K562 (cell line): ENCODE measurements at regions not wholly inside any gene's neighbourhood (a gene's known extent, or its start where the extent isn't known, plus 50 kb on each side); places are given as distances from the start of the nearest gene placed in this dataset.

Source experiments
- ATAC-seq: fragments of 200-7000 bp; cut with Tn5 transposase; 3 replicates; pipeline ENCODE4 v1.9.1; 2020; ENCODE audit warnings: moderate library complexity
- BruUV-seq: library from RNA; stranded (reverse); fragments of 400-500 nt; replicated peaks from 2 replicates; lab custom pipeline; 2021; lab: Mats Ljungman, UMichigan
- CTCF ChIA-PET: fragments of 300-600 bp; formaldehyde crosslinking; extraction: SDS; loops from one replicate; lab custom pipeline; 2021; ENCODE audit warnings: low intra/inter-chr PET ratio; lab: Yijun Ruan, JAX
- POLR2A ChIA-PET: fragments of 300-600, 350-650 bp; sonication (Branson Sonifier 250); formaldehyde crosslinking; extraction: SDS; loops from one replicate; lab custom pipeline; 2021; ENCODE audit warnings: antibody characterized with exemption, inconsistent platforms; lab: Yijun Ruan, JAX
- DNase-seq, 4 experiments: peaks; one replicate each; pipeline versions ENCODE4 v3.0.0 to v3.0.0-alpha.2; 2011 to 2018; ENCODE audit warnings: low spot score in 3 of 4, mixed read lengths in 3 of 4; ENCODE audit errors: extremely low read depth in 1 of 4
- FAIRE-seq: peaks from 2 replicates; lab custom pipeline; 2011; peaks lifted over from hg19 to GRCh38; lab: Jason Lieb, UNC
- H2AFZ ChIP-seq: 2 replicates; pipeline ENCODE4 v1.6.0; 2011; ENCODE audit warnings: low read depth, low read length, control low read depth, inconsistent platforms
- H3K27ac ChIP-seq: fragments of 200-600 bp; 3 replicates; pipeline ENCODE4 v1.8.0; 2011; ENCODE audit warnings: low read depth, mild to moderate bottlenecking, control low read depth, inconsistent platforms, low read length, moderate library complexity, mixed read lengths; ENCODE audit errors: extremely low read depth
- H3K27me3 ChIP-seq, 2 experiments: fragments of 300-600 bp in 1 of 2; 2 replicates in 1 of 2; 3 replicates in 1 of 2; pipeline versions ENCODE4 v1.6.0 to v1.8.0; 2011; ENCODE audit warnings: inconsistent platforms in 2 of 2, low read length in 2 of 2, mild to moderate bottlenecking in 1 of 2, mixed read lengths in 1 of 2, moderate library complexity in 1 of 2; ENCODE audit not compliant: control insufficient read depth in 2 of 2, insufficient read depth in 2 of 2
- H3K36me3 ChIP-seq: fragments of 300-600 bp; 3 replicates; pipeline ENCODE4 v1.8.0; 2011; ENCODE audit warnings: mild to moderate bottlenecking, low read length, inconsistent platforms; ENCODE audit not compliant: control insufficient read depth, insufficient read depth
- H3K4me1 ChIP-seq, 2 experiments: fragments of 200-600 bp in 1 of 2; replicated peaks in 1 of 2; 2 replicates in 1 of 2; 3 replicates in 1 of 2; pipeline versions ENCODE4 v1.5.1 to v1.8.0; 2011; ENCODE audit warnings: inconsistent platforms in 2 of 2, low read length in 2 of 2, mild to moderate bottlenecking in 1 of 2, mixed read lengths in 1 of 2, moderate library complexity in 1 of 2; ENCODE audit not compliant: control insufficient read depth in 2 of 2, insufficient read depth in 2 of 2
- H3K4me2 ChIP-seq: 2 replicates; pipeline ENCODE4 v1.6.1; 2011; ENCODE audit warnings: low read length, control low read depth, inconsistent platforms, mixed read lengths; ENCODE audit not compliant: insufficient read depth
- H3K4me3 ChIP-seq: fragments of 200-600 bp; sonication (generic), shearing (Covaris generic); 2 replicates; pipeline ENCODE4 v1.5.1; 2016; ENCODE audit warnings: control low read depth, inconsistent platforms
- H3K79me2 ChIP-seq: fragments of 200-600 bp; 3 replicates; pipeline ENCODE4 v1.8.0; 2011; ENCODE audit warnings: low read length, inconsistent platforms; ENCODE audit not compliant: control insufficient read depth, insufficient read depth
- H3K9ac ChIP-seq, 2 experiments: 2 replicates each; pipeline versions ENCODE4 v1.6.0 to v1.6.1; 2011; ENCODE audit warnings: low read depth in 2 of 2, low read length in 2 of 2, control low read depth in 1 of 2, inconsistent platforms in 1 of 2, mild to moderate bottlenecking in 1 of 2, mixed read lengths in 1 of 2; ENCODE audit not compliant: insufficient read depth in 1 of 2
- H3K9me1 ChIP-seq: one replicate; pipeline ENCODE4 v1.6.0; 2011; ENCODE audit warnings: inconsistent platforms, mild to moderate bottlenecking, low read length, moderate library complexity; ENCODE audit not compliant: control insufficient read depth, insufficient read depth
- H3K9me3 ChIP-seq: replicated peaks from 2 replicates; pipeline ENCODE4 v1.5.1; 2011; ENCODE audit warnings: low read depth, low read length, inconsistent platforms; ENCODE audit not compliant: control insufficient read depth, insufficient read depth
- H4K20me1 ChIP-seq: replicated peaks from 2 replicates; pipeline ENCODE4 v1.6.1; 2011; ENCODE audit warnings: low read length, inconsistent platforms, mixed read lengths; ENCODE audit not compliant: control insufficient read depth, insufficient read depth
- RREB1 ChIP-seq: fragments of 250-450 bp; sonication (Bioruptor Pico); IDR thresholded peaks from 2 replicates; pipeline ENCODE4 v1.4.0; 2020
- WGBS: fragments of 100-300 bp; shearing (Covaris generic); methylation state at CpG from one replicate; pipeline ENCODE4 v1.1.6; 2016; ENCODE audit warnings: low coverage, mixed read lengths; ENCODE audit not compliant: insufficient coverage; ENCODE audit errors: missing lambda C conversion rate; 5-methylcytosine and 5-hydroxymethylcytosine counted together
- in situ Hi-C: fragments of 300-500 bp; cut with MboI; formaldehyde crosslinking; loops from 4 replicates; pipeline ENCODE4 v1.15.0; 2018; ENCODE audit warnings: inconsistent platforms, mixed read lengths
- intact Hi-C: fragments of 100-400 bp; cut with micrococcal nuclease; formaldehyde crosslinking; loops from 2 replicates; pipeline ENCODE4 v1.14.2; 2022

- in situ Hi-C loops (no loop called here), intact Hi-C loops (no loop called here)
- POLR2A ChIA-PET, result no interaction called here
- Histone ChIP-seq H3K4me2 (no peak overlapping the region), H3K79me2 (no peaks in the 10 kb centered on the region), H3K36me3 (no peaks in the 10 kb centered on the region), H3K9ac (no peak overlapping the region), H3K4me1 (no peaks in the 10 kb centered on the region), H3K9me1 (no peaks in the 10 kb centered on the region), H3K27me3 (no peaks in the 10 kb centered on the region), H4K20me1 (no peaks in the 10 kb centered on the region), H3K9me3 (no peaks in the 10 kb centered on the region), H3K4me3 (no peak overlapping the region), H2AFZ (no peak overlapping the region), H3K27ac (no peak overlapping the region)
- CTCF ChIA-PET, result no interaction called here
- under 1% methylated on average over 9 of the region's 9 CpGs for WGBS
- no peak for TF ChIP-seq RREB1 (CRISPR knock-in tag)
- no TSS peak for BruUV-seq
- FAIRE-seq (no peak), ATAC-seq (no peak), DNase-seq (no peak)
Measured at GRCh38 chr4:175932116-175932515, 120.1 kb upstream of the GPM6A start.
